ENCODE measurements at regions not wholly inside any gene's neighbourhood (a gene's known extent, or its start where the extent isn't known, plus 50 kb on each side); places are given as distances from the start of the nearest gene placed in this dataset.
"Not testable (repeated sequence)": the region's sequence is repeated elsewhere in the genome, so short reads cannot be mapped to it uniquely, and the experiment has no call there.

DNA sequence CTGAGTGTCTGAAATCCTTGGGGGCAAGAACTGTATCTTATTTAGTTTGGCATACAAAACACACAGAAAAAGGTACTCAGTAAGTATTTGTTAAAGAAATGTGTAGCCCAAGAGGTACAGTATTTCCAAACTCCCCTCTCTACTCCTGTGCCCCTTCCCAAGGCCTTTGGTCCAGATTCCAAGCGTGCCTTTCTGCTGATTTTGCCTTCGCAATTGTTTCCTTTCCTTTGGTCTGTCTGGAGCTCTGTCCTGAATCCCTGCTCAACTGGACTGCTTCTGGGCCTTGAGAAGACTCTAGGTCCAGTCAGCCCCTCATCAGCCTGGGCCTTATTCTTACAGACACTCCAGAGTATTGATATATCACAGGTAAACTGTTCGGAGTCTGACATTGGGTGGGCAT lies 122.2 kb upstream of the SYNCRIP start:
- TF ChIP-seq, protein P1, sequence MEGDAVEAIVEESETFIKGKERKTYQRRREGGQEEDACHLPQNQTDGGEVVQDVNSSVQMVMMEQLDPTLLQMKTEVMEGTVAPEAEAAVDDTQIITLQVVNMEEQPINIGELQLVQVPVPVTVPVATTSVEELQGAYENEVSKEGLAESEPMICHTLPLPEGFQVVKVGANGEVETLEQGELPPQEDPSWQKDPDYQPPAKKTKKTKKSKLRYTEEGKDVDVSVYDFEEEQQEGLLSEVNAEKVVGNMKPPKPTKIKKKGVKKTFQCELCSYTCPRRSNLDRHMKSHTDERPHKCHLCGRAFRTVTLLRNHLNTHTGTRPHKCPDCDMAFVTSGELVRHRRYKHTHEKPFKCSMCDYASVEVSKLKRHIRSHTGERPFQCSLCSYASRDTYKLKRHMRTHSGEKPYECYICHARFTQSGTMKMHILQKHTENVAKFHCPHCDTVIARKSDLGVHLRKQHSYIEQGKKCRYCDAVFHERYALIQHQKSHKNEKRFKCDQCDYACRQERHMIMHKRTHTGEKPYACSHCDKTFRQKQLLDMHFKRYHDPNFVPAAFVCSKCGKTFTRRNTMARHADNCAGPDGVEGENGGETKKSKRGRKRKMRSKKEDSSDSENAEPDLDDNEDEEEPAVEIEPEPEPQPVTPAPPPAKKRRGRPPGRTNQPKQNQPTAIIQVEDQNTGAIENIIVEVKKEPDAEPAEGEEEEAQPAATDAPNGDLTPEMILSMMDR (IDR thresholded peaks at IDR 0.05): no peak
- no peak for DNase-seq (ENCODE audit: low spot score)
- Histone ChIP-seq H3K27ac (peak overlapping the region; percentile 21 to 41), H3K4me3 (no peak overlapping the region)

DNA sequence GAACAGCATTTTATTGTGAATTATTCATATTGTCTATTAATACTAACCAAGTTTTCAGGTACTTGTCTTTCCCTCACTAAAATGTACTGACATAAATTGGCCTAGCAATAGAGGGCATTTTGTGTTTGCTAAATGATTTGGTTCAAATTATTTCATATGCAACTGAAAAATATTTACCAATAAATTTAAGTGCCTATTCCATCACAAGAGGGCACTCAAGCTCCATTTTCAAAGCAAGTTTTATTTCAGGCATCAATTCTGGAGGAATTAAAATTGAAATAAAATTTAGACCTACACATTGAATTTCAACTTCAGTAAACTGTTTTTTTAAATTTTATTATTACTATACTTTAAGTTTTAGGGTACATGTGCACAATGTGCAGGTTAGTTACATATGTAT lies 114.3 kb upstream of the SYNCRIP start:
- TF ChIP-seq, protein P1 (IDR thresholded peaks at IDR 0.05): peak; percentile 35
- no peak for DNase-seq (ENCODE audit: low spot score)
- H3K27ac ChIP-seq: no peak overlapping the region
- no peak overlapping the region for H3K4me3 ChIP-seq

DNA sequence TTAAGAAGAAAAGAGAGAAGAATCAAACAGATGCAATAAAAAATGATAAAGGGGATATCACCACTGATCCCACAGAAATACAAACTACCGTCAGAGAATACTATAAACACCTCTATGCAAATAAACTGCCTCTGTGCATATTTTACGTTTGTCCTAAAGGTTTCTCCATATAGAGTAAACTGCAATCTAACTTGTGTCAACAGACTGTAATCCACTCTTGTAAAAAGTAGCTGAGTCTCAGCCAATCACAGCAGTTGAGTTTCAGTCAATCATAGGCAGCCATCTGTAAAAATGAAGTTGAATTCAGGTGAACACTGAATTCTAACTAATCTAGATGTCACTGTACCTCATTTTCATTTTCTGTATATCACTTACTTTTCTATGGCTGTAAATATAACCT lies 112.2 kb upstream of the SYNCRIP start:
- H3K27ac ChIP-seq: no peak overlapping the region
- no peak overlapping the region for H3K4me3 ChIP-seq
- TF ChIP-seq, protein P1 (IDR thresholded peaks at IDR 0.05): no peak
- no peak for DNase-seq (ENCODE audit: low spot score)

DNA sequence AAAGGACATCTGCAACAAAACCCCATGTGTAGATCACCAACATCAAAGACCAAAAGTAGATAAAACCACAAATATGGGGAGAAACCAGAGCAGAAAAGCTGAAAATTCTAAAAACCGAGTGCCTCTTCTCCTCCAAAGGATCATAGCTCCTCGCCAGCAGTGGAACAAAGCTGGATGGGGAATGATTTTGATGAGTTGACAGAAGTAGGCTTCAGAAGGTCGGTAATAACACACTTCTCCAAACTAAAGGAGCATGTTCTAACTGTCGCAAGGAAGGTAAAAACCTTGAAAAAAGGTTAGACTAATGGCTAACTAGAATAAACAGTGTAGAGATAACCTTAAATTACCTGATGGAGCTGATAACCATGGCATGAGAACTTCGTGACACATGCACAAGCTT lies 109.9 kb upstream of the SYNCRIP start:
- no peak overlapping the region for H3K4me3 ChIP-seq
- no peak overlapping the region for H3K27ac ChIP-seq
- TF ChIP-seq, protein P1 (IDR thresholded peaks at IDR 0.05): no peak
- no peak for DNase-seq (ENCODE audit: low spot score)

DNA sequence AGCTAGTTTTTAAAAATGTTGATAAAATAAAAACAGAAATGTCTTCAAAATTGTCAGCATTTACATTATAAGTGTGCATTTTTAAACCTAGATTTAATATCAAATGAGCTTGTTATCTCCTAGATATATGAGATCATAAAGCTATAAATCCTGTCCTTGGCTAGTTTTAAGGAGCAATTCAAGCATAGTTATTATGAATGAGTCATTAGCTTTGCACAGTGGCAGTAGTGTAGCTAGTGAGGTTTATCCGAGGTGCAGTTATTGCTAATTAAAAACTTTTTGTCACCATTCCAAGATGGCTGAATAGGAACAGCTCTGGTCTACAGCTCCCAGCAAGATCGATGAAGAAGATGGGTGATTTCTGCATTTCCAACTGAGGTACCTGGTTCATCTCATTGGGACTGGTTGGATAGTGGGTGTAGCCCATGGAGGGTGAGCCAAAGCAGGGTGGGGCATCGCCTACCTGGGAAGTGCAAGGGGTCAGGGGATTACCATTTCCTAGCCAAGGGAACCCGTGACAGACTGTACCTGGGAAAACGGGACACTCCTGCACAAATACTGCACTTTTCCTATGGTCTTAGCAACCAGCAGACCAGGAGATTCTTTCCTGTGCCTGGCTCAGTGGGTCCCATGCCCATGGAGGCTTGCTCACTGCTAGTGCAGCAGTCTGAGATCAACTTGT lies 108.8 kb upstream of the SYNCRIP start:
- Histone ChIP-seq H3K27ac (no peak overlapping the region), H3K4me3 (no peak overlapping the region)
- TF ChIP-seq, protein P1 (IDR thresholded peaks at IDR 0.05): no peak
- DNase-seq (ENCODE audit: low spot score): no peak

DNA sequence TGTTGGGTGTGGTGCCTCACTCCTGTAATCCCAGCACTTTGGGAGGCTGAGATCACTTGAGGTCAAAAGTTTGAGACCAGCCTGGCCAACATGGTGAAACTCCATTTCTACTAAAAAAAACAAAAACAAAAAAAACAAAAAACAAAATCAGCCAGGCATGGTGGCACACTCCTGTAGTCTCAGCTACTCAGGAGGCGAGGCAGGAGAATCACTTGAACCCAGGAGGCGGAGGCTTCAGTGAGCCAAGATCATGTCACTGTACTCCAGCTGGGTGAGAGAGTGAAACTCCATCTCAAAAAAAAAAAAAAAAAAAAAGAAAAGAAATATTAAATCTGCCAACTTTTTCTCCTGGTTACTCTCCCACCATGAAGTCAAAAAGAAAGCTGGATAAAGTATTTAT lies 107.5 kb upstream of the SYNCRIP start:
- DNase-seq (ENCODE audit: low spot score); H3K27ac ChIP-seq; H3K4me3 ChIP-seq: not testable (repeated sequence)

DNA sequence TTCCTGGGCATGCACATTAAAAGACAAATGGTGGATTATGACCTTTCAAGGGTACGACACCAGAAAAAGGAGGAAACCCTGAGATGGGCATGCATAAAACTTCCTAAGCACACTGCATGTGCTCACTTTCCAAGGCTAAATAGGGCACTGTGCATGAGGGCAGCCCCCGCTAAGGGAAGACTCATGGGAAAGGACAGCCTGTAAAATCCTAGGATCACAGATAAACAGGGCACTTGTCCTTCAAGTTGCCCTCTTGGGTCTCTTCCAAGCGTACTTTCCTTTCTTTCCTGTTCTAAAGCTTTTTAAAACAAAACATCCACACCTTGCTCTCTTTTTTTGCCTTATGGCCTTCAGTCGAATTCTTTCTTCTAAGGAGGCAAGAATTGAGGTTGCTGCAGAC lies 106.5 kb upstream of the SYNCRIP start:
- H3K4me3 ChIP-seq: no peak overlapping the region
- TF ChIP-seq, protein P1 (IDR thresholded peaks at IDR 0.05): no peak
- no peak overlapping the region for H3K27ac ChIP-seq
- DNase-seq (ENCODE audit: low spot score): no peak
